OCI-LY7 (cell line): ENCODE measurements at regions not wholly inside any gene's neighbourhood (a gene's known extent, or its start where the extent isn't known, plus 50 kb on each side); places are given as distances from the start of the nearest gene placed in this dataset.
"Not testable (repeated sequence)": the region's sequence is repeated elsewhere in the genome, so short reads cannot be mapped to it uniquely, and the experiment has no call there.

ENCODE experiments used
- BruUV-seq: library from RNA; stranded (reverse); fragments of 400-500 nt; replicated peaks from 2 replicates; lab custom pipeline; 2021; lab: Mats Ljungman, UMichigan
- CTCF ChIA-PET: fragments of 300-600 bp; sonication (Branson Sonifier 250); formaldehyde crosslinking; loops from one replicate; lab custom pipeline; 2022; ENCODE audit warnings: antibody characterized with exemption; ENCODE audit not compliant: unreplicated experiment; lab: Charles Lee
- POLR2A ChIA-PET: fragments of 300-600 bp; sonication (Branson Sonifier 250); formaldehyde crosslinking; loops from one replicate; lab custom pipeline; 2022; ENCODE audit warnings: antibody characterized with exemption; lab: Charles Lee
- DNase-seq: peaks from one replicate; pipeline ENCODE4 v3.0.0-alpha.2; 2015; ENCODE audit warnings: low spot score
- H2AFZ ChIP-seq: fragments of 200-600 bp; sonication (generic), shearing (Covaris generic); 2 replicates; pipeline ENCODE4 v1.6.1; 2014; ENCODE audit warnings: mild to moderate bottlenecking, antibody characterized with exemption, low read length, moderate library complexity
- H3K27ac ChIP-seq: fragments of 200-600 bp; sonication (generic); 2 replicates; pipeline ENCODE4 v1.5.1; 2014; ENCODE audit warnings: mixed run types, low read depth, mild to moderate bottlenecking, moderate library complexity, low read length, inconsistent platforms; ENCODE audit not compliant: poor library complexity, severe bottlenecking
- H3K36me3 ChIP-seq: fragments of 200-600 bp; sonication (generic); 2 replicates; pipeline ENCODE4 v1.6.1; 2014; ENCODE audit warnings: mild to moderate bottlenecking, antibody characterized with exemption, low read length, moderate library complexity, mixed read lengths; ENCODE audit not compliant: insufficient read depth
- H3K4me1 ChIP-seq: fragments of 200-600 bp; sonication (generic); 2 replicates; pipeline ENCODE4 v1.5.1; 2014; ENCODE audit warnings: mild to moderate bottlenecking, low read length; ENCODE audit not compliant: insufficient read depth, poor library complexity, severe bottlenecking
- H3K4me2 ChIP-seq: fragments of 200-600 bp; sonication (generic); 2 replicates; pipeline ENCODE4 v1.6.1; 2014; ENCODE audit warnings: mild to moderate bottlenecking, low read length
- H3K4me3 ChIP-seq: fragments of 200-600 bp; sonication (generic); 2 replicates; pipeline ENCODE4 v1.5.1; 2014; ENCODE audit warnings: mild to moderate bottlenecking, low read depth, low read length; ENCODE audit not compliant: poor library complexity, severe bottlenecking
- H3K79me2 ChIP-seq: fragments of 200-600 bp; sonication (generic); 2 replicates; pipeline ENCODE4 v1.6.1; 2016; ENCODE audit warnings: low read depth, mild to moderate bottlenecking, low read length, moderate library complexity, mixed read lengths; ENCODE audit not compliant: insufficient read depth
- H3K9me2 ChIP-seq: fragments of 200-600 bp; sonication (generic); 2 replicates; pipeline ENCODE4 v1.6.1; 2016; ENCODE audit warnings: mild to moderate bottlenecking, low read length, mixed read lengths; ENCODE audit not compliant: insufficient read depth
- H3K9me3 ChIP-seq: fragments of 200-600 bp; sonication (generic); 2 replicates; pipeline ENCODE4 v1.6.1; 2014; ENCODE audit warnings: mild to moderate bottlenecking, mixed run types, low read length, mixed read lengths
- H4K20me1 ChIP-seq: fragments of 200-600 bp; sonication (generic); 2 replicates; pipeline ENCODE4 v1.6.1; 2014; ENCODE audit warnings: mild to moderate bottlenecking, antibody characterized with exemption, low read length, moderate library complexity, mixed read lengths; ENCODE audit not compliant: insufficient read depth
- intact Hi-C: fragments of 100-400 bp; cut with micrococcal nuclease; formaldehyde crosslinking; loops from one replicate; pipeline ENCODE4 v1.10.0; 2022; ENCODE audit not compliant: unreplicated experiment

- H4K20me1 ChIP-seq, H3K4me1 ChIP-seq, H3K79me2 ChIP-seq, CTCF ChIA-PET, DNase-seq, H3K9me3 ChIP-seq, H3K4me2 ChIP-seq, H2AFZ ChIP-seq, H3K27ac ChIP-seq, BruUV-seq, H3K9me2 ChIP-seq, H3K36me3 ChIP-seq, intact Hi-C loops, POLR2A ChIA-PET, H3K4me3 ChIP-seq: not testable (repeated sequence)
Observed at GRCh38 chr1:83445873-83446272, 553.1 kb downstream of the TTLL7 start.

DNA sequence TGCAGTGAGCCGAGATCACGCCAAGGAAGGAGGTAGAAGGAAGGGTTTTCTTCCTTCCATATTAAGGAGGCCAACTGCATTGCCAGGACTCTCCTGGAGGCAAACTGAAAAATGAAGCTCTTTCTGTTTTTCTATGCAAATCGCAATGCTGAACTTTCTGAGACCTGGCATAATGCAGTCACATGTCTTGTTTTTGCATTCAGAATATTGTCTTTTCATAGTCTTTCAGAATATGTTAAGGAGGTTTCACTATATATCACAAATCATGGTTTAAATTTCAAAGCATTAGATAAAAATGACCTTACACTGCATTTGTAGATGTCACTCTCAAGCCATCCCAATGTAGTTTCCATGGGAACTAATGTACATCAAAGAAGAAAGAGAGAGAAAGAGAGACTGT, 556.5 kb downstream of the TTLL7 start:
- POLR2A ChIA-PET, H3K27ac ChIP-seq, H3K9me2 ChIP-seq, H2AFZ ChIP-seq, DNase-seq, H4K20me1 ChIP-seq, BruUV-seq, intact Hi-C loops, H3K4me3 ChIP-seq, H3K4me1 ChIP-seq, H3K79me2 ChIP-seq, CTCF ChIA-PET, H3K9me3 ChIP-seq, H3K4me2 ChIP-seq, H3K36me3 ChIP-seq: not testable (repeated sequence)

GRCh38 chr1:83440586-83440985, 558.3 kb downstream of the TTLL7 start:
- H3K36me3 ChIP-seq, H3K9me2 ChIP-seq, H4K20me1 ChIP-seq, H3K27ac ChIP-seq, H3K4me1 ChIP-seq, intact Hi-C loops, POLR2A ChIA-PET, H3K9me3 ChIP-seq, CTCF ChIA-PET, H3K4me3 ChIP-seq, H3K79me2 ChIP-seq, H3K4me2 ChIP-seq, DNase-seq, H2AFZ ChIP-seq, BruUV-seq: not testable (repeated sequence)

- H3K4me3 ChIP-seq, intact Hi-C loops, CTCF ChIA-PET, H3K9me3 ChIP-seq, H3K27ac ChIP-seq, H3K4me1 ChIP-seq, H3K9me2 ChIP-seq, H3K36me3 ChIP-seq, BruUV-seq, H4K20me1 ChIP-seq, H3K4me2 ChIP-seq, H2AFZ ChIP-seq, H3K79me2 ChIP-seq, DNase-seq: not testable (repeated sequence)
- POLR2A ChIA-PET, result interaction anchor here (0.6 kb wide), 1 partner anchor 1897 kb away, joined by 3 read pairs; no protein-coding TSS in a partner anchor
Observed at GRCh38 chr1:83440021-83440420, 558.9 kb downstream of the TTLL7 start.

- H3K4me2 ChIP-seq, H4K20me1 ChIP-seq, H3K27ac ChIP-seq, H2AFZ ChIP-seq, H3K9me3 ChIP-seq, H3K4me3 ChIP-seq, H3K4me1 ChIP-seq, H3K79me2 ChIP-seq, intact Hi-C loops, BruUV-seq, DNase-seq, H3K9me2 ChIP-seq, POLR2A ChIA-PET, CTCF ChIA-PET, H3K36me3 ChIP-seq: not testable (repeated sequence)
Observed at GRCh38 chr1:83438316-83438715, 560.6 kb downstream of the TTLL7 start.

- DNase-seq, H3K36me3 ChIP-seq, intact Hi-C loops, H3K27ac ChIP-seq, H3K9me2 ChIP-seq, H4K20me1 ChIP-seq, H3K4me3 ChIP-seq, H2AFZ ChIP-seq, H3K79me2 ChIP-seq, H3K4me1 ChIP-seq, H3K4me2 ChIP-seq, POLR2A ChIA-PET, CTCF ChIA-PET, H3K9me3 ChIP-seq, BruUV-seq: not testable (repeated sequence)
Observed at GRCh38 chr1:83435336-83435735, 563.6 kb downstream of the TTLL7 start.

GRCh38 chr1:83427566-83427965, 571.4 kb downstream of the TTLL7 start:
- H3K79me2 ChIP-seq, intact Hi-C loops, POLR2A ChIA-PET, H3K4me1 ChIP-seq, H3K4me2 ChIP-seq, H2AFZ ChIP-seq, H4K20me1 ChIP-seq, H3K27ac ChIP-seq, BruUV-seq, H3K36me3 ChIP-seq, H3K4me3 ChIP-seq, H3K9me2 ChIP-seq, CTCF ChIA-PET, H3K9me3 ChIP-seq, DNase-seq: not testable (repeated sequence)
